Gastrocnemius medialis (tissue), 4 donors: ENCODE measurements at regions not wholly inside any gene's neighbourhood (a gene's known extent, or its start where the extent isn't known, plus 50 kb on each side); places are given as distances from the start of the nearest gene placed in this dataset.

Experiments
- CTCF ChIP-seq, 5 experiments: fragments of 450-650 bp in 3 of 5; fragments of 200-600 bp in 2 of 5; sonication (generic) in 2 of 5; IDR thresholded peaks in 4 of 5; conservative IDR thresholded peaks in 1 of 5; 1 replicate in 4 of 5; 2 replicates in 1 of 5; pipeline ENCODE4 v1.5.1; 2016 to 2019; ENCODE audit warnings: antibody characterized with exemption in 5 of 5, mild to moderate bottlenecking in 3 of 5, moderate library complexity in 3 of 5
- POLR2A ChIP-seq, 2 donors: fragments of 450-650 bp; IDR thresholded peaks; one replicate each; pipeline ENCODE4 v1.6.1; 2017; ENCODE audit warnings: antibody characterized with exemption in 2 of 2, mild to moderate bottlenecking in 2 of 2, moderate library complexity in 2 of 2

- TF ChIP-seq CTCF (IDR thresholded peaks at IDR 0.05 in 4 of 5, conservative IDR thresholded peaks at IDR 0.05 in 1 of 5) (no peak), POLR2A (IDR thresholded peaks at IDR 0.05) (no peak)
Observed at GRCh38 chr14:56394826-56395530, 184.6 kb upstream of the TMEM260 start.
